HepG2 (cell line): ENCODE measurements at regions not wholly inside any gene's neighbourhood (a gene's known extent, or its start where the extent isn't known, plus 50 kb on each side); places are given as distances from the start of the nearest gene placed in this dataset.

Experiments
- ATAC-seq: fragments of 200-7000 bp; cut with Tn5 transposase; 3 replicates; pipeline ENCODE4 v1.9.1; 2020; ENCODE audit warnings: mild to moderate bottlenecking, moderate library complexity
- BruUV-seq: library from RNA; stranded (reverse); fragments of 400-500 nt; replicated peaks from 2 replicates; lab custom pipeline; 2021; lab: Mats Ljungman, UMichigan
- CTCF ChIA-PET: fragments of 300-600 bp; formaldehyde crosslinking; extraction: SDS; loops from one replicate; lab custom pipeline; 2021; ENCODE audit warnings: low total read pairs, inconsistent platforms, low intra/inter-chr PET ratio; lab: Yijun Ruan, JAX
- POLR2A ChIA-PET: fragments of 350-600 bp; sonication (Branson Sonifier 250); formaldehyde crosslinking; loops from one replicate; lab custom pipeline; 2020; ENCODE audit warnings: antibody characterized with exemption, inconsistent platforms; lab: Yijun Ruan, JAX
- DNase-seq: peaks from one replicate; pipeline ENCODE4 v3.0.0-alpha.2; 2015; ENCODE audit warnings: low spot score
- FAIRE-seq: peaks from 3 replicates; lab custom pipeline; 2011; peaks lifted over from hg19 to GRCh38; lab: Jason Lieb, UNC
- H2AFZ ChIP-seq: one replicate; pipeline ENCODE4 v1.6.1; 2011; ENCODE audit warnings: low read length, inconsistent platforms
- H3K27ac ChIP-seq: fragments of 300-600 bp; 3 replicates; pipeline ENCODE4 v1.8.0; 2011; ENCODE audit warnings: mixed run types, mild to moderate bottlenecking, mixed read lengths, low read length, inconsistent platforms; ENCODE audit not compliant: insufficient read depth; ENCODE audit errors: extremely low read length
- H3K27me3 ChIP-seq, 2 experiments: fragments of 200-600 bp in 1 of 2; 2 replicates in 1 of 2; 3 replicates in 1 of 2; pipeline versions ENCODE4 v1.6.0 to v1.8.0; 2011; ENCODE audit warnings: low read length in 2 of 2, mild to moderate bottlenecking in 2 of 2, moderate library complexity in 2 of 2, inconsistent platforms in 1 of 2; ENCODE audit not compliant: insufficient read depth in 2 of 2, control insufficient read depth in 1 of 2
- H3K36me3 ChIP-seq, 2 experiments: fragments of 200-600 bp in 1 of 2; replicated peaks in 1 of 2; 2 replicates in 1 of 2; 3 replicates in 1 of 2; pipeline versions ENCODE4 v1.5.1 to v1.8.0; 2011; ENCODE audit warnings: low read length in 2 of 2, inconsistent platforms in 1 of 2; ENCODE audit not compliant: insufficient read depth in 2 of 2, control insufficient read depth in 1 of 2
- H3K4me1 ChIP-seq: 2 replicates; pipeline ENCODE4 v1.5.1; 2012; ENCODE audit warnings: low read length, inconsistent platforms; ENCODE audit not compliant: insufficient read depth
- H3K4me2 ChIP-seq: 2 replicates; pipeline ENCODE4 v1.6.0; 2011; ENCODE audit warnings: low read depth, low read length, inconsistent platforms
- H3K4me3 ChIP-seq, 3 experiments: fragments of 200-600 bp in 1 of 3; sonication (generic), shearing (Covaris generic) in 1 of 3; replicated peaks in 1 of 3; 2 replicates each; pipeline ENCODE4 v1.5.1; 2011 to 2016; ENCODE audit warnings: low read length in 3 of 3, inconsistent platforms in 2 of 3, low read depth in 2 of 3, mild to moderate bottlenecking in 2 of 3, control low read depth in 1 of 3, mixed read lengths in 1 of 3; ENCODE audit not compliant: insufficient read depth in 1 of 3
- H3K79me2 ChIP-seq: one replicate; pipeline ENCODE4 v1.6.1; 2011; ENCODE audit warnings: low read length, inconsistent platforms; ENCODE audit not compliant: insufficient read depth
- H3K9ac ChIP-seq: 2 replicates; pipeline ENCODE4 v1.6.0; 2011; ENCODE audit warnings: mild to moderate bottlenecking, low read depth, low read length, inconsistent platforms; ENCODE audit not compliant: insufficient read depth
- H3K9me3 ChIP-seq: 2 replicates; pipeline ENCODE4 v1.5.1; 2012; ENCODE audit warnings: mild to moderate bottlenecking, low read length
- H4K20me1 ChIP-seq: 2 replicates; pipeline ENCODE4 v1.6.0; 2011; ENCODE audit warnings: inconsistent platforms, mild to moderate bottlenecking, low read length, moderate library complexity; ENCODE audit not compliant: insufficient read depth
- BORCS8-MEF2B ChIP-seq: sonication (generic); formaldehyde crosslinking; IDR thresholded peaks from 2 replicates; pipeline ENCODE4 v1.8.0; 2022; ENCODE audit warnings: mild to moderate bottlenecking, missing genetic modification reagents
- CHD4 ChIP-seq: fragments of 200-600 bp; sonication (generic); IDR thresholded peaks from 2 replicates; pipeline ENCODE4 v1.7.0; 2017; ENCODE audit warnings: mild to moderate bottlenecking, low read length, borderline replicate concordance
- JUNB ChIP-seq: sonication (generic); formaldehyde crosslinking; IDR thresholded peaks from 2 replicates; pipeline ENCODE4 v1.8.0; 2022; ENCODE audit warnings: missing genetic modification reagents, mild to moderate bottlenecking, borderline replicate concordance
- KLF11 ChIP-seq: IDR thresholded peaks from 2 replicates; pipeline ENCODE4 v1.6.1; 2016; ENCODE audit warnings: missing compliant biosample characterization
- KLF16 ChIP-seq, 2 experiments: sonication (generic) in 1 of 2; formaldehyde crosslinking in 1 of 2; IDR thresholded peaks; 2 replicates each; pipeline versions ENCODE4 v1.6.1 to v1.8.0; 2016 to 2023; ENCODE audit warnings: missing genetic modification reagents in 2 of 2, missing compliant biosample characterization in 1 of 2
- NFE2L1 ChIP-seq: sonication (generic); formaldehyde crosslinking; IDR thresholded peaks from 2 replicates; pipeline ENCODE4 v1.4.0; 2020; ENCODE audit warnings: missing genetic modification reagents, mild to moderate bottlenecking, borderline replicate concordance
- NR2F1 ChIP-seq, 2 experiments: fragments of 450-650 bp in 1 of 2; formaldehyde crosslinking in 1 of 2; IDR thresholded peaks; 2 replicates each; pipeline versions ENCODE4 v1.5.0 to v1.6.1; 2016 to 2020; ENCODE audit warnings: mild to moderate bottlenecking in 1 of 2, missing compliant biosample characterization in 1 of 2, missing genetic modification reagents in 1 of 2, moderate library complexity in 1 of 2
- PAWR ChIP-seq: sonication (generic); formaldehyde crosslinking; IDR thresholded peaks from 2 replicates; pipeline ENCODE4 v1.4.0; 2020; ENCODE audit warnings: missing genetic modification reagents, mild to moderate bottlenecking, borderline replicate concordance
- POLR2AphosphoS5 ChIP-seq: IDR thresholded peaks from 2 replicates; pipeline ENCODE4 v1.6.1; 2012; ENCODE audit warnings: low read depth, low read length
- RBFOX2 ChIP-seq: fragments of 200-400 bp; formaldehyde crosslinking; IDR thresholded peaks from 2 replicates; pipeline ENCODE4 v1.6.1; 2017; ENCODE audit warnings: low read depth, mild to moderate bottlenecking, low read length
- ZBTB39 ChIP-seq: sonication (generic); formaldehyde crosslinking; IDR thresholded peaks from 2 replicates; pipeline ENCODE4 v1.5.0; 2020; ENCODE audit warnings: missing genetic modification reagents
- ZBTB8A ChIP-seq: sonication (generic); formaldehyde crosslinking; IDR thresholded peaks from 2 replicates; pipeline ENCODE4 v1.4.0; 2020; ENCODE audit warnings: mild to moderate bottlenecking, low read depth, missing genetic modification reagents, borderline replicate concordance
- ZMAT5 ChIP-seq: sonication (generic); formaldehyde crosslinking; IDR thresholded peaks from 2 replicates; pipeline ENCODE4 v1.5.0; 2020; ENCODE audit warnings: mild to moderate bottlenecking, low read depth, missing genetic modification reagents, borderline replicate concordance
- ZNF3 ChIP-seq: IDR thresholded peaks from 2 replicates; pipeline ENCODE4 v1.7.0; 2017; ENCODE audit warnings: inconsistent platforms
- ZNF335 ChIP-seq: sonication (generic); formaldehyde crosslinking; IDR thresholded peaks from 2 replicates; pipeline ENCODE4 v1.4.0; 2020; ENCODE audit warnings: missing genetic modification reagents
- ZNF672 ChIP-seq: sonication (generic); formaldehyde crosslinking; IDR thresholded peaks from 2 replicates; pipeline ENCODE4 v1.8.1; 2022; ENCODE audit warnings: missing genetic modification reagents
- ZNF792 ChIP-seq: IDR thresholded peaks from 2 replicates; pipeline ENCODE4 v1.6.1; 2016
- WGBS: methylation state at CpG from one replicate; pipeline ENCODE4 v1.1.6; 2017; ENCODE audit warnings: low lambda C conversion rate; 5-methylcytosine and 5-hydroxymethylcytosine counted together
- in situ Hi-C: cut with HindIII; loops from 2 replicates; pipeline ENCODE4 v1.10.0; 2017; ENCODE audit warnings: low pct_unique_long_range_greater_than_20kb; ENCODE audit not compliant: extremely low pct_ligation_motif_present
- intact Hi-C: fragments of 100-400 bp; cut with micrococcal nuclease; formaldehyde crosslinking; loops from one replicate; pipeline ENCODE4 v1.10.0; 2022; ENCODE audit not compliant: unreplicated experiment

GRCh38 chr21:28402616-28402989 is 590.1 kb downstream of the LTN1 start:
- Histone ChIP-seq H2AFZ (no peak overlapping the region), H4K20me1 (no peaks in the 10 kb centered on the region), H3K4me3 (no peak overlapping the region), H3K36me3 (no peaks in the 10 kb centered on the region), H3K79me2 (no peaks in the 10 kb centered on the region), H3K27me3 (no peaks in the 10 kb centered on the region), H3K9me3 (peaks cover 77% of the 10 kb centered on the region), H3K9ac (no peak overlapping the region), H3K4me2 (no peak overlapping the region), H3K27ac (no peak overlapping the region), H3K4me1 (no peaks in the 10 kb centered on the region)
- TF ChIP-seq ZNF335 (CRISPR knock-in tag) (no peak), ZNF3 (CRISPR knock-in tag) (no peak), NR2F1 (CRISPR knock-in tag; IDR thresholded peaks at IDR 0.05) (no peak), NFE2L1 (CRISPR knock-in tag) (no peak), ZBTB8A (CRISPR knock-in tag) (no peak), ZMAT5 (no peak), RBFOX2 (no peak)
- intact Hi-C loops: no loop called here
- FAIRE-seq: no peak
- WGBS: 0% methylated on average over 1 of the region's 1 CpG
- in situ Hi-C loops: no loop called here
- no peak for ATAC-seq
- ChIA-PET POLR2A (no interaction called here), CTCF (no interaction called here)
- DNase-seq: no peak
- no TSS peak for BruUV-seq

- no peak overlapping the region for H3K4me2 ChIP-seq
- POLR2A ChIA-PET: no interaction called here
- H3K4me1 ChIP-seq: no peaks in the 10 kb centered on the region
- H3K9ac ChIP-seq: no peak overlapping the region
- DNase-seq: no peak
- no peak overlapping the region for H3K4me3 ChIP-seq
- no peaks in the 10 kb centered on the region for H3K36me3 ChIP-seq
- no peaks in the 10 kb centered on the region for H3K27me3 ChIP-seq
- no peak overlapping the region for H2AFZ ChIP-seq
- no peak overlapping the region for H3K27ac ChIP-seq
- BruUV-seq: no TSS peak
- intact Hi-C loops (no loop called here), in situ Hi-C loops (no loop called here)
- H3K9me3 ChIP-seq: peaks cover 90% of the 10 kb centered on the region
- H4K20me1 ChIP-seq: no peaks in the 10 kb centered on the region
- CTCF ChIA-PET: no interaction called here
- no peaks in the 10 kb centered on the region for H3K79me2 ChIP-seq
- no peak for ATAC-seq
- FAIRE-seq: no peak
- TF ChIP-seq JUNB (no peak), ZNF792 (no peak), ZNF672 (CRISPR knock-in tag) (no peak), KLF16 (CRISPR knock-in tag; IDR thresholded peaks at IDR 0.05) (no peak), KLF11 (CRISPR knock-in tag) (no peak), PAWR (no peak), CHD4 (no peak), ZBTB39 (no peak), BORCS8-MEF2B (CRISPR knock-in tag) (no peak), POLR2AphosphoS5 (no peak)
These were observed 595.6 kb downstream of the LTN1 start for GRCh38 chr21:28397040-28397439.
